WTC11 (cell line): ENCODE measurements at regions not wholly inside any gene's neighbourhood (a gene's known extent, or its start where the extent isn't known, plus 50 kb on each side); places are given as distances from the start of the nearest gene placed in this dataset.

Experiments used
- ATAC-seq: fragments of 200-7000 bp; cut with Tn5 transposase; 2 replicates; pipeline ENCODE4 v1.10.0; 2021; ENCODE audit warnings: mild to moderate bottlenecking, moderate library complexity
- CTCF ChIA-PET: fragments of 300-600 bp; sonication (Branson Sonifier 250); formaldehyde crosslinking; loops from one replicate; lab custom pipeline; 2021; ENCODE audit warnings: antibody characterized with exemption; lab: Charles Lee
- POLR2A ChIA-PET: fragments of 350-600 bp; sonication (Branson Sonifier 250); formaldehyde crosslinking; loops from one replicate; lab custom pipeline; 2021; ENCODE audit warnings: antibody characterized with exemption; lab: Charles Lee
- DNase-seq: peaks from one replicate; pipeline ENCODE4 v3.0.0; 2021; ENCODE audit warnings: low spot score
- H3K27ac Mint-ChIP-seq: 2 replicates; pipeline ENCODE4 v1.8.0; 2021; ENCODE audit warnings: mixed read lengths
- H3K27me3 Mint-ChIP-seq: 2 replicates; pipeline ENCODE4 v1.8.0; 2021; ENCODE audit warnings: low read depth, mild to moderate bottlenecking, moderate library complexity, mixed read lengths
- H3K36me3 Mint-ChIP-seq: 2 replicates; pipeline ENCODE4 v1.8.0; 2021; ENCODE audit warnings: mixed read lengths
- H3K4me1 Mint-ChIP-seq: 2 replicates; pipeline ENCODE4 v1.8.0; 2022; ENCODE audit warnings: mixed read lengths
- H3K4me3 Mint-ChIP-seq: 2 replicates; pipeline ENCODE4 v1.8.0; 2021; ENCODE audit warnings: mild to moderate bottlenecking, moderate library complexity, mixed read lengths
- H3K9me3 Mint-ChIP-seq: 2 replicates; pipeline ENCODE4 v1.8.0; 2021; ENCODE audit warnings: mixed read lengths
- AFF4 ChIP-seq: sonication (generic); formaldehyde crosslinking; IDR thresholded peaks from 2 replicates; pipeline ENCODE4 v1.8.1; 2023; ENCODE audit warnings: mild to moderate bottlenecking, missing genetic modification reagents, borderline replicate concordance
- AR ChIP-seq: fragments of 250-450 bp; sonication (Bioruptor Pico); IDR thresholded peaks from 2 replicates; pipeline ENCODE4 v1.9.0; 2021; ENCODE audit warnings: mild to moderate bottlenecking
- CBFB ChIP-seq: sonication (generic); formaldehyde crosslinking; IDR thresholded peaks from 2 replicates; pipeline ENCODE4 v1.8.1; 2022; ENCODE audit warnings: mild to moderate bottlenecking, low read depth, missing genetic modification reagents
- ETV6 ChIP-seq: sonication (generic); formaldehyde crosslinking; IDR thresholded peaks from 2 replicates; pipeline ENCODE4 v1.8.1; 2022; ENCODE audit warnings: mild to moderate bottlenecking, missing genetic modification reagents
- FOXP1 ChIP-seq: sonication (generic); formaldehyde crosslinking; IDR thresholded peaks from 2 replicates; pipeline ENCODE4 v1.8.0; 2022; ENCODE audit warnings: missing genetic modification reagents, mild to moderate bottlenecking, moderate library complexity, borderline replicate concordance
- HMGA2 ChIP-seq: fragments of 250-450 bp; sonication (Bioruptor Pico); IDR thresholded peaks from 2 replicates; pipeline ENCODE4 v1.4.0; 2021; ENCODE audit warnings: mild to moderate bottlenecking, moderate library complexity
- JUN ChIP-seq: sonication (generic); formaldehyde crosslinking; IDR thresholded peaks from 2 replicates; pipeline ENCODE4 v1.8.0; 2023; ENCODE audit warnings: mild to moderate bottlenecking, missing genetic modification reagents
- NR1H2 ChIP-seq: sonication (generic); formaldehyde crosslinking; IDR thresholded peaks from 2 replicates; pipeline ENCODE4 v1.9.0; 2021; ENCODE audit warnings: mild to moderate bottlenecking, moderate library complexity, missing genetic modification reagents
- NR3C1 ChIP-seq: sonication (generic); formaldehyde crosslinking; conservative IDR thresholded peaks from 2 replicates; pipeline ENCODE4 v1.8.1; 2023; ENCODE audit warnings: low read depth, mild to moderate bottlenecking, missing genetic modification reagents
- RELA ChIP-seq: sonication (generic); formaldehyde crosslinking; IDR thresholded peaks from 2 replicates; pipeline ENCODE4 v1.8.1; 2022; ENCODE audit warnings: missing genetic modification reagents, mild to moderate bottlenecking, borderline replicate concordance
- SOX15 ChIP-seq: fragments of 250-450 bp; sonication (Bioruptor Pico); IDR thresholded peaks from 2 replicates; pipeline ENCODE4 v1.9.0; 2021; ENCODE audit warnings: mild to moderate bottlenecking
- STAT6 ChIP-seq: sonication (generic); formaldehyde crosslinking; conservative IDR thresholded peaks from 2 replicates; pipeline ENCODE4 v1.8.1; 2023; ENCODE audit warnings: mild to moderate bottlenecking, low read depth, missing genetic modification reagents, moderate library complexity
- ZMAT4 ChIP-seq: fragments of 250-450 bp; sonication (Bioruptor Pico); IDR thresholded peaks from 2 replicates; pipeline ENCODE4 v1.9.0; 2021; ENCODE audit warnings: mild to moderate bottlenecking
- ZNF138 ChIP-seq: sonication (generic); formaldehyde crosslinking; conservative IDR thresholded peaks from 2 replicates; pipeline ENCODE4 v1.8.1; 2022; ENCODE audit warnings: mild to moderate bottlenecking, moderate library complexity, missing genetic modification reagents
- ZNF263 ChIP-seq: sonication (generic); formaldehyde crosslinking; IDR thresholded peaks from 2 replicates; pipeline ENCODE4 v1.8.1; 2022; ENCODE audit warnings: low read depth, mild to moderate bottlenecking, moderate library complexity, missing genetic modification reagents
- ZNF416 ChIP-seq: fragments of 250-450 bp; sonication (Bioruptor Pico); IDR thresholded peaks from 2 replicates; pipeline ENCODE4 v1.9.0; 2021; ENCODE audit warnings: mild to moderate bottlenecking, inconsistent platforms
- ZNF423 ChIP-seq: fragments of 250-450 bp; sonication (Bioruptor Pico); IDR thresholded peaks from 2 replicates; pipeline ENCODE4 v2.1.2; 2022; ENCODE audit warnings: mild to moderate bottlenecking, moderate library complexity
- ZNF532 ChIP-seq: fragments of 250-450 bp; sonication (Bioruptor Pico); IDR thresholded peaks from 2 replicates; pipeline ENCODE4 v1.9.0; 2021; ENCODE audit warnings: mild to moderate bottlenecking, borderline replicate concordance
- ZNF671 ChIP-seq: fragments of 250-450 bp; sonication (Bioruptor Pico); IDR thresholded peaks from 2 replicates; pipeline ENCODE4 v1.8.0; 2021; ENCODE audit warnings: mild to moderate bottlenecking

- no peak overlapping the region for H3K4me3 Mint-ChIP-seq
- H3K27ac Mint-ChIP-seq: no peak overlapping the region
- CTCF ChIA-PET: no interaction called here
- no peak for DNase-seq
- H3K4me1 Mint-ChIP-seq: peaks cover 18% of the 10 kb centered on the region
- TF ChIP-seq SOX15 (CRISPR knock-in tag): no peak
- TF ChIP-seq FOXP1 (CRISPR knock-in tag): no peak
- TF ChIP-seq HMGA2 (CRISPR knock-in tag): no peak
- TF ChIP-seq AFF4 (CRISPR knock-in tag): no peak
- no peak for TF ChIP-seq NR1H2 (CRISPR knock-in tag)
- TF ChIP-seq ZNF671: no peak
- TF ChIP-seq ZNF263 (CRISPR knock-in tag): no peak
- TF ChIP-seq ETV6: no peak
- TF ChIP-seq ZNF138 (CRISPR knock-in tag): no peak
- no peak for TF ChIP-seq ZNF423
- TF ChIP-seq NR3C1 (CRISPR knock-in tag): no peak
- no peak for TF ChIP-seq ZNF416
- no peak for TF ChIP-seq JUN (CRISPR knock-in tag)
- no peak for TF ChIP-seq CBFB (CRISPR knock-in tag)
- TF ChIP-seq STAT6 (CRISPR knock-in tag): no peak
- TF ChIP-seq, all 79 proteins: peak for 0
- no peaks in the 10 kb centered on the region; the same call in 1 of the 2 replicates for H3K27me3 Mint-ChIP-seq
- no peaks in the 10 kb centered on the region for H3K36me3 Mint-ChIP-seq
- no peak for ATAC-seq
- POLR2A ChIA-PET: no interaction called here
- H3K9me3 Mint-ChIP-seq: peaks cover 3% of the 10 kb centered on the region; the same call in 1 of the 2 replicates
Measured at GRCh38 chr3:40930756-40931155, 268.5 kb upstream of the CTNNB1 start.

GRCh38 chr3:40938591-40938990 lies 260.7 kb upstream of the CTNNB1 start:
- Mint-ChIP-seq H3K27me3 (no peaks in the 10 kb centered on the region), H3K4me3 (no peak overlapping the region), H3K9me3 (peaks cover 4% of the 10 kb centered on the region; the same call in 1 of the 2 replicates), H3K4me1 (no peaks in the 10 kb centered on the region), H3K27ac (no peak overlapping the region), H3K36me3 (no peaks in the 10 kb centered on the region)
- ATAC-seq (no peak), DNase-seq (no peak)
- POLR2A ChIA-PET: no interaction called here
- CTCF ChIA-PET: no interaction called here
- TF ChIP-seq ZNF532: no peak
- no peak for TF ChIP-seq AR (CRISPR knock-in tag)
- no peak for TF ChIP-seq ZMAT4 (CRISPR knock-in tag)
- TF ChIP-seq RELA (CRISPR knock-in tag): no peak
